DND-41 (cell line): ENCODE measurements at regions not wholly inside any gene's neighbourhood (a gene's known extent, or its start where the extent isn't known, plus 50 kb on each side); places are given as distances from the start of the nearest gene placed in this dataset.

Source experiments
- ATAC-seq: fragments of 200-7000 bp; cut with Tn5 transposase; 3 replicates; pipeline ENCODE4 v1.9.1; 2021; ENCODE audit warnings: low read depth; ENCODE audit not compliant: insufficient read depth
- DNase-seq: peaks from one replicate; pipeline ENCODE4 v3.0.0-alpha.2; 2020
- H2AFZ ChIP-seq: 2 replicates; pipeline ENCODE4 v1.6.0; 2012; ENCODE audit warnings: low read depth, low read length
- H3K27ac ChIP-seq: 2 replicates; pipeline ENCODE4 v1.5.1; 2012; ENCODE audit warnings: low read length, inconsistent platforms
- H3K27me3 ChIP-seq: fragments of 200-600 bp; sonication (generic); 2 replicates; pipeline ENCODE4 v1.6.0; 2012; ENCODE audit warnings: low read length, mild to moderate bottlenecking, inconsistent platforms; ENCODE audit not compliant: insufficient read depth, poor library complexity
- H3K36me3 ChIP-seq: 2 replicates; pipeline ENCODE4 v1.5.1; 2012; ENCODE audit warnings: low read length, inconsistent platforms; ENCODE audit not compliant: insufficient read depth
- H3K4me1 ChIP-seq: 2 replicates; pipeline ENCODE4 v1.5.1; 2012; ENCODE audit warnings: mild to moderate bottlenecking, low read length; ENCODE audit not compliant: insufficient read depth
- H3K4me2 ChIP-seq: 2 replicates; pipeline ENCODE4 v1.6.0; 2012; ENCODE audit warnings: mild to moderate bottlenecking, moderate library complexity, low read length, inconsistent platforms; ENCODE audit not compliant: insufficient read depth
- H3K4me3 ChIP-seq, 2 experiments: fragments of 200-600 bp in 1 of 2; shearing (Covaris generic) in 1 of 2; 2 replicates each; pipeline ENCODE4 v1.5.1; 2012 to 2016; ENCODE audit warnings: inconsistent platforms in 2 of 2, low read length in 2 of 2, mild to moderate bottlenecking in 2 of 2, low read depth in 1 of 2, moderate library complexity in 1 of 2
- H3K79me2 ChIP-seq: 2 replicates; pipeline ENCODE4 v1.6.0; 2012; ENCODE audit warnings: low read length, inconsistent platforms; ENCODE audit not compliant: insufficient read depth
- H3K9ac ChIP-seq: 2 replicates; pipeline ENCODE4 v1.6.0; 2012; ENCODE audit warnings: low read depth, mild to moderate bottlenecking, inconsistent platforms, low read length, moderate library complexity
- H3K9me3 ChIP-seq: 2 replicates; pipeline ENCODE4 v1.5.1; 2012; ENCODE audit warnings: low read length, moderate library complexity, mild to moderate bottlenecking, inconsistent platforms; ENCODE audit not compliant: insufficient read depth, severe bottlenecking
- H4K20me1 ChIP-seq: 2 replicates; pipeline ENCODE4 v1.6.0; 2012; ENCODE audit warnings: low read length; ENCODE audit not compliant: insufficient read depth
- CTCF ChIP-seq: IDR thresholded peaks from 2 replicates; pipeline ENCODE4 v1.5.1; 2012; ENCODE audit warnings: borderline replicate concordance, low read length, moderate library complexity, mild to moderate bottlenecking; ENCODE audit not compliant: poor library complexity, severe bottlenecking; ENCODE audit errors: extremely low read depth
- EZH2 ChIP-seq: IDR thresholded peaks from 3 replicates; pipeline ENCODE4 v1.6.1; 2012; ENCODE audit warnings: borderline replicate concordance, low read depth, mild to moderate bottlenecking, moderate library complexity, low read length, inconsistent platforms; ENCODE audit not compliant: severe bottlenecking

- Histone ChIP-seq H3K79me2 (no peaks in the 10 kb centered on the region), H3K36me3 (no peaks in the 10 kb centered on the region), H2AFZ (no peak overlapping the region), H3K4me3 (no peak overlapping the region), H3K4me2 (no peak overlapping the region), H3K9me3 (no peaks in the 10 kb centered on the region), H3K27ac (no peak overlapping the region), H3K9ac (no peak overlapping the region), H3K27me3 (no peaks in the 10 kb centered on the region), H4K20me1 (no peaks in the 10 kb centered on the region), H3K4me1 (no peaks in the 10 kb centered on the region)
- DNase-seq (no peak), ATAC-seq (no peak)
- TF ChIP-seq CTCF (no peak), EZH2 (no peak)
These were observed 311.7 kb upstream of the JAG1 start for GRCh38 chr20:10985536-10985935.

DNA sequence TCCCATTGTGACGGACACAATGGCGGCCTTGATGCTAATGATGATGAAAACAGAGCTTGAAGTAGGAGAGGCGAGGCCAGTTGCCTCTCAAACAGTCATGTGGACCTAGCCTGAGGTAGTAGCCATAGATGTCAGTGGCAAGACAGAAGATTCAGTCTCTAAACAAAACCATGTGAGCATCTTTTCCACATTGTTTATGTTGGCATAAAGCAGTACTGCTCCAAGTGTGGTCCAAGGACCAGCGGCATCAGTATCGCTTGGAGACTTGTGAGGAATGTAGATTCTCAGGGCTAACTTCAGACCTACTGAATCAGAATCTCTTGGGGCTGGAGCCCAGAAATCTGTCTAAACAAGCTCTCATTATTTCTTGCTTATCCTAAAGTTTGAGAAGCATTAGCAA, 312.8 kb upstream of the JAG1 start:
- Histone ChIP-seq H3K36me3 (no peaks in the 10 kb centered on the region), H3K4me2 (no peak overlapping the region), H3K9me3 (no peaks in the 10 kb centered on the region), H2AFZ (no peak overlapping the region), H3K79me2 (no peaks in the 10 kb centered on the region), H3K4me1 (no peaks in the 10 kb centered on the region), H4K20me1 (no peaks in the 10 kb centered on the region), H3K27ac (no peak overlapping the region), H3K27me3 (no peaks in the 10 kb centered on the region), H3K4me3 (no peak overlapping the region), H3K9ac (no peak overlapping the region)
- no peak for ATAC-seq
- no peak for DNase-seq
- TF ChIP-seq EZH2 = no peak
- TF ChIP-seq CTCF = no peak

DNA sequence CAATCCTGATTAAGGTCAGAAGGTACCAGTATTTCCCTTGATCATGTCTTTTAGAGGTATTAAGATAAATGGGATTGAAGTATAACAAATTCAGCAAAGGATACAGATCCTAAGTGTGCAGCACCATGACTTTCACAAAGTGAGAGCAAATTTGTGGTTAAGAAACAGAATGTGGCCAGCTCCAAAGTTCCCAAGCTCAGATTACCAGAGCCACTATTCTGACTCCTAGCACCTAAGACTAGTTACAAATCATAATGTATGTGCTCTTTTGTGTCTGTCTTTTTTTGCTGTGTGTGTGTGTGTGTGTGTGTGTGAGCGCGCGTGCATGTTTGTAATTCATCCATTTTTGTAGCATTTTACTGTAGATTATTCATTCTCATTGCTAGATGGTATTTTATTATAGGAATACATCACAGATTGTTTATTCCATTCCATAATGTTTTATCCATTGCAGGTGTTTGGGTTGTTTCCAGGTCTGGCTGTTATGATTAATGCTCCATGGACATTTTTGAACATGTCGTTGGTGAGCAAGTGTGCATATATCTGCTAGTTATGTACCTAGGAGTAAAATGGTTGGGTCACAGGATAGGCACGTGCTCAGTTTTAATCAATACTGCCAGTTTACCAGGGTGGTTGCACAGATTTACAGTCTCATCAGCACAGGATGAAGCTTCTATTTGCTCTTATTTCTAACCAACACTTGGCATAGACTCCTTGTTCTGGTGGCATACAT, 314.0 kb upstream of the JAG1 start:
- ATAC-seq (no peak), DNase-seq (no peak)
- H3K4me2 ChIP-seq = no peak overlapping the region
- no peak overlapping the region for H2AFZ ChIP-seq
- TF ChIP-seq EZH2 (no peak), CTCF (no peak)
- H3K9me3 ChIP-seq = no peaks in the 10 kb centered on the region
- H3K27me3 ChIP-seq = no peaks in the 10 kb centered on the region
- no peaks in the 10 kb centered on the region for H3K79me2 ChIP-seq
- H3K4me1 ChIP-seq = no peaks in the 10 kb centered on the region
- no peak overlapping the region for H3K9ac ChIP-seq
- H3K27ac ChIP-seq = no peak overlapping the region
- no peak overlapping the region for H3K4me3 ChIP-seq
- no peaks in the 10 kb centered on the region for H4K20me1 ChIP-seq
- no peaks in the 10 kb centered on the region for H3K36me3 ChIP-seq
